COR-L47 (cell line): ENCODE measurements at regions not wholly inside any gene's neighbourhood (a gene's known extent, or its start where the extent isn't known, plus 50 kb on each side); places are given as distances from the start of the nearest gene placed in this dataset.

Experiments
- DNase-seq: peaks from one replicate; lab custom pipeline; 2025; lab: John Stamatoyannopoulos, UW

GRCh38 chr15:60057554-60057953 lies 53.4 kb downstream of the FOXB1 start:
- no peak for DNase-seq

GRCh38 chr15:60059186-60059585 lies 55.1 kb downstream of the FOXB1 start:
- DNase-seq, result no peak

GRCh38 chr15:60061758-60062157 lies 57.6 kb downstream of the FOXB1 start:
- no peak for DNase-seq

- DNase-seq, result no peak
Measured at GRCh38 chr15:60062826-60063225, 58.7 kb downstream of the FOXB1 start.

GRCh38 chr15:60065951-60066350 lies 61.8 kb downstream of the FOXB1 start:
- DNase-seq, result no peak

- no peak for DNase-seq
Measured at GRCh38 chr15:60070838-60071493, 66.9 kb downstream of the FOXB1 start.

GRCh38 chr15:60072826-60073465 lies 68.8 kb downstream of the FOXB1 start:
- DNase-seq, result no peak

- DNase-seq, result no peak
Measured at GRCh38 chr15:60073466-60073840, 69.3 kb downstream of the FOXB1 start.

GRCh38 chr15:60074181-60074885 lies 70.2 kb downstream of the FOXB1 start:
- peak; percentile 83 for DNase-seq

- DNase-seq, result no peak
Measured at GRCh38 chr15:60076045-60076444, 71.9 kb downstream of the FOXB1 start.

GRCh38 chr15:60076582-60077276 lies 72.6 kb downstream of the FOXB1 start:
- peak; percentile 26 for DNase-seq

GRCh38 chr15:60077581-60078359 lies 73.7 kb downstream of the FOXB1 start:
- no peak for DNase-seq

- no peak for DNase-seq
Measured at GRCh38 chr15:60079210-60079609, 75.1 kb downstream of the FOXB1 start.

GRCh38 chr15:60081976-60082375 lies 77.9 kb downstream of the FOXB1 start:
- no peak for DNase-seq

- no peak for DNase-seq
Measured at GRCh38 chr15:60083318-60083717, 79.2 kb downstream of the FOXB1 start.

GRCh38 chr15:60086681-60087429 lies 82.7 kb downstream of the FOXB1 start:
- DNase-seq, result no peak

- no peak for DNase-seq
Measured at GRCh38 chr15:60087561-60087960, 83.5 kb downstream of the FOXB1 start.

GRCh38 chr15:60090747-60091146 lies 86.6 kb downstream of the FOXB1 start:
- no peak for DNase-seq

GRCh38 chr15:60091157-60091556 lies 87.0 kb downstream of the FOXB1 start:
- no peak for DNase-seq

GRCh38 chr15:60091911-60092310 lies 87.8 kb downstream of the FOXB1 start:
- DNase-seq, result no peak
